RWPE2 (cell line): ENCODE measurements at regions not wholly inside any gene's neighbourhood (a gene's known extent, or its start where the extent isn't known, plus 50 kb on each side); places are given as distances from the start of the nearest gene placed in this dataset.

ENCODE experiments used
- ATAC-seq: fragments of 200-7000 bp; cut with Tn5 transposase; 3 replicates; pipeline ENCODE4 v1.9.1; 2021; ENCODE audit warnings: low read depth
- DNase-seq: peaks from one replicate; pipeline ENCODE4 v3.0.0-alpha.2; 2020; ENCODE audit warnings: low spot score
- H3K27ac ChIP-seq: fragments of 450-650 bp; 2 replicates; pipeline ENCODE4 v1.5.1; 2017; ENCODE audit warnings: mild to moderate bottlenecking; ENCODE audit not compliant: poor library complexity, severe bottlenecking
- H3K27me3 ChIP-seq: fragments of 250-450 bp; sonication (Bioruptor Pico); 2 replicates; pipeline ENCODE4 v1.5.1; 2021; ENCODE audit warnings: mild to moderate bottlenecking, moderate library complexity; ENCODE audit not compliant: insufficient read depth, poor library complexity, severe bottlenecking
- H3K36me3 ChIP-seq: fragments of 250-450 bp; sonication (Bioruptor Pico); 2 replicates; pipeline ENCODE4 v1.5.1; 2020; ENCODE audit warnings: low read depth, mild to moderate bottlenecking, moderate library complexity
- H3K4me1 ChIP-seq: fragments of 250-450 bp; sonication (Bioruptor Pico); 2 replicates; pipeline ENCODE4 v1.5.1; 2021; ENCODE audit warnings: mild to moderate bottlenecking, moderate library complexity; ENCODE audit not compliant: insufficient read depth, poor library complexity, severe bottlenecking
- H3K4me3 ChIP-seq: fragments of 250-450 bp; sonication (Bioruptor Pico); 2 replicates; pipeline ENCODE4 v1.5.1; 2021; ENCODE audit warnings: mild to moderate bottlenecking, moderate library complexity; ENCODE audit not compliant: severe bottlenecking
- H3K9me3 ChIP-seq: fragments of 250-450 bp; sonication (Bioruptor Pico); 2 replicates; pipeline ENCODE4 v1.5.1; 2021; ENCODE audit warnings: mild to moderate bottlenecking, moderate library complexity; ENCODE audit not compliant: severe bottlenecking
- CTCF ChIP-seq: fragments of 450-650 bp; IDR thresholded peaks from one replicate; pipeline ENCODE4 v1.5.1; 2017; ENCODE audit warnings: mild to moderate bottlenecking, moderate library complexity; ENCODE audit not compliant: poor library complexity, severe bottlenecking

- DNase-seq: no peak
- no peak overlapping the region for H3K27ac ChIP-seq
- no peaks in the 10 kb centered on the region for H3K36me3 ChIP-seq
- H3K4me1 ChIP-seq: no peaks in the 10 kb centered on the region
- no peaks in the 10 kb centered on the region for H3K9me3 ChIP-seq
- no peak for ATAC-seq
- no peaks in the 10 kb centered on the region for H3K27me3 ChIP-seq
- TF ChIP-seq CTCF: no peak
- no peak overlapping the region for H3K4me3 ChIP-seq
Observed at GRCh38 chr1:30234091-30234490, 489.3 kb downstream of the MATN1 start.

- Histone ChIP-seq H3K27me3 (no peaks in the 10 kb centered on the region), H3K4me1 (no peaks in the 10 kb centered on the region), H3K36me3 (no peaks in the 10 kb centered on the region), H3K4me3 (no peak overlapping the region), H3K27ac (no peak overlapping the region), H3K9me3 (no peaks in the 10 kb centered on the region)
- ATAC-seq (no peak), DNase-seq (no peak)
- peak; percentile 52 for TF ChIP-seq CTCF
Observed at GRCh38 chr1:30232288-30232899, 491.0 kb downstream of the MATN1 start.

- no peak for DNase-seq
- Histone ChIP-seq H3K36me3 (no peaks in the 10 kb centered on the region), H3K27ac (no peak overlapping the region), H3K9me3 (no peaks in the 10 kb centered on the region), H3K4me1 (no peaks in the 10 kb centered on the region), H3K4me3 (no peak overlapping the region), H3K27me3 (no peaks in the 10 kb centered on the region)
- ATAC-seq: no peak
- TF ChIP-seq CTCF: no peak
Observed at GRCh38 chr1:30229960-30230359, 493.4 kb downstream of the MATN1 start.

GRCh38 chr1:30229557-30229956 lies 493.8 kb downstream of the MATN1 start:
- DNase-seq (no peak), ATAC-seq (no peak)
- Histone ChIP-seq H3K4me1 (no peaks in the 10 kb centered on the region), H3K9me3 (no peaks in the 10 kb centered on the region), H3K36me3 (no peaks in the 10 kb centered on the region), H3K27me3 (no peaks in the 10 kb centered on the region), H3K4me3 (no peak overlapping the region), H3K27ac (no peak overlapping the region)
- TF ChIP-seq CTCF: no peak

GRCh38 chr1:30226648-30227047 lies 496.7 kb downstream of the MATN1 start:
- DNase-seq: no peak
- TF ChIP-seq CTCF: no peak

More at GRCh38 chr1:30226648-30227047, 496.7 kb downstream of the MATN1 start:
- H3K4me1 ChIP-seq: no peaks in the 10 kb centered on the region
- H3K27me3 ChIP-seq: no peaks in the 10 kb centered on the region
- no peak for ATAC-seq
- no peak overlapping the region for H3K27ac ChIP-seq
- no peaks in the 10 kb centered on the region for H3K9me3 ChIP-seq
- H3K36me3 ChIP-seq: no peaks in the 10 kb centered on the region
- H3K4me3 ChIP-seq: no peak overlapping the region
